Lung microvascular endothelial cell (primary cell): ENCODE measurements at regions not wholly inside any gene's neighbourhood (a gene's known extent, or its start where the extent isn't known, plus 50 kb on each side); places are given as distances from the start of the nearest gene placed in this dataset.
"Not testable (repeated sequence)": the region's sequence is repeated elsewhere in the genome, so short reads cannot be mapped to it uniquely, and the experiment has no call there.

ENCODE experiments used
- DNase-seq, 2 donors: peaks; one replicate each; pipeline versions ENCODE4 v3.0.0 to v3.0.0-alpha.2; 2010; ENCODE audit warnings: low read depth in 2 of 2

DNA sequence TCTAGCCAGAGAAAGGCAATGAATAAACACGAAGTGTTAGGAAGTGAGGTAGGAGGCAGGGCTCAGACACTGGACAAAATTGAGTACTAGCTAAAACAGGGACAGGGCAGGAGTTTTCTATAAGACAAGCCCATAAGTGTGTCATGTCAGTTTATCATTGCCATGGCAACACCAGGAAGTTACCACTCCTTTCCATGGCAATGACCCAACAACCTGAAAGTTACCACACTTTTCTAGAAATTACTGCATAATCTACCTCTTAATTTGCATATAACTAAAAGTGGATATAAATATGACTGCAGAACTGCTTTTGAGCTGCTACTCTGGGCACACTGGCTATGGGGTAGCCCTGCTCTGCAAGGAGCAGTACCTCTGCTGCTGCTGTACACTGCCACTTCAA, 442.5 kb upstream of the COX7C start:
- no peak for DNase-seq

DNA sequence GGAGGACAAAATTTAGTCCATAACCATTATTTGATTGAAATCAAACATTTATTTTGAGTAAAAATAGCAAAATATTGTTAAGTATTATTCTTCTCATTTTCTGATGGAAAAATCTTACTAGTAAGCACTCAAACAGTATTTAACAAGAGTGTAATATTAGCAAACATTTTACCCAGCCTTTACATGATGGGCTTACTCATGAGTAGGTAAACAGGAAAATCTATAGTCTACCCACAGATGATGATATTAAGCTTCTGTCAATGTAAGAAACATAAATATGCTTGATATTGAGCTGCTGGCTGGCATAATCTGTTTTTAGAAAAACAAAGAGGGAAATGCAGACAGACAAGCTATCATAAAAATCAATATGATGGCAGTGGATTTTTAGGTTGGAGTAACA, 418.5 kb upstream of the COX7C start:
- no peak for DNase-seq

DNA sequence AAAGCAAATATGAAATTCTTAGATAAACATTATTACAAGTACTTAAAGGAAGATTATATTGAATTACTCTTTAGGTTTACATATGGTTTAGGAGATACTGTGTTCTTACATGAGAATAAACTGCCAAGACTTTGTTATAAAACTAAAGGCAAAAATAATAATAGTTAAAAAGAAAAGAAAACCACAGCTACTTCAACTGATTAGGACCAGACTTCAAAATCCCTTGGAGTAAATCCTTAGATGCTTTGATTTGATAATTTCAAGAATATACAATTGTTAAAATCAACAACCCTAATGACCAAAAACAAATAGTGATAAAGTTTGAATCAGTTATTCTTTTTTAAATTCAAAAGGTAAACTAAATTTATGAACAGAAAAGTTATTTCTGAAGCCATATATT, 389.6 kb upstream of the COX7C start:
- DNase-seq: no peak

DNA sequence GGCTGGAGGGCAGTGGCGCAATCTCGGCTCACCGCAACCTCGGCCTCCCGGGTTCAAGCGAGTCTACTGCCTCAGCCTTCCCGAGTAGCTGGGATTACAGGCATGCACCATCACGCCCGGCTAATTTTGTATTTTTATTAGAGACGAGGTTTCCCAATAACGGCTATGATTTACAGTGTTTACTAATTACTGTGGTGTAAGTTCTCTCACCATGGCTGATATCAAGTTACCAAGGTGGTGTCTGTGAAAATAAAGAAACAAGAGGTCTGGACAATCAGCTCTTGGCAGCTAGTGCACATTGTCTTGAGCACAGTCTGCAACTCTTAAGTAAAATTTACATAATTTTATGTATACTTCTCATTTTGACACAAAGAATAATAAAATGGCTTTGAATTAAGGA, 385.5 kb upstream of the COX7C start:
- no peak for DNase-seq

DNA sequence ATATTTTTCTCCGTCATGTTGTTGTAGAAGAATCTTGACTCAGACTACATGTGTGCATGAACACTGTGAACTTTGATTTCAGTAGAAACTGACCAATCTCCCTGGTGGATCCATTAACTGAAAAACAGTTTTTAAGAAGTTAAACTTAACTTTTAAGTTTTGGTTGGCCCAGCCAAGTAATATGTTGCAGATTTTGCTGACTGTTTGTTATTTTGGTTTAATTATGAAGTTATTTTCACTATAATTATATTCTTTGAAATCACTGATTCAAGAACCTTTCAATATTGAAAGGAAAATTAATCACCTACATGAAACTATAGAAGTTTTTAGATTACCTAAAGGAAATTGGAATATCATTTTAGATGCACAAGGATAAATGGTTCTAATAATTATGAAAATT, 373.6 kb upstream of the COX7C start:
- DNase-seq: no peak

- DNase-seq: no peak
Measured at GRCh38 chr5:86257871-86258270, 359.9 kb upstream of the COX7C start.

- not testable (repeated sequence) for DNase-seq
Measured at GRCh38 chr5:86284400-86285190, 333.1 kb upstream of the COX7C start.

DNA sequence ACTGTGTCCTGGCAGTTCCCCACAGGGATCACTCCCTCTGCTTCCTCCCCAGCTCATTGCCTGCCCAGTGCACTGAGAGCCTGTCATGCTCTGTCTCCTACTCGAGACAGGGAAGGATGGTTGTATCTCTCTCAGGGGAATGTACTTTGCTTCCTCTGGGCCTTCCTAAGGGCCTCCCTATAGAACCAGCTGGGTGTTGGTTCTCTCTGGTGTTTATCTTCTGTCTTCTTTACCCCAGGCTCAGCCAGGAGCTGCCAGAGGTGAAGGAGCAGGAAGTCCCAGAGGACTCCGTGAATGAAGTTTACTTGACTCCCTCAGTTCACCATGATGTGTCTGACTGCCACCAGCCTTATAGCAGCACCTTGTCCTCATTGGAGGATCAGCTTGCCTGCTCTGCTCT, 330.3 kb upstream of the COX7C start:
- DNase-seq: not testable (repeated sequence)

- DNase-seq: not testable (repeated sequence)
Measured at GRCh38 chr5:86289786-86290185, 328.0 kb upstream of the COX7C start.

- DNase-seq: not testable (repeated sequence)
Measured at GRCh38 chr5:86292811-86293210, 324.9 kb upstream of the COX7C start.

GRCh38 chr5:86302643-86303042, 315.1 kb upstream of the COX7C start:
- not testable (repeated sequence) for DNase-seq

- peak; percentile 5 to 16 for DNase-seq
Measured at GRCh38 chr5:86305050-86305449, 312.7 kb upstream of the COX7C start.

GRCh38 chr5:86314951-86315350, 302.8 kb upstream of the COX7C start:
- no peak for DNase-seq

GRCh38 chr5:86320266-86320665, 297.5 kb upstream of the COX7C start:
- DNase-seq: no peak

DNA sequence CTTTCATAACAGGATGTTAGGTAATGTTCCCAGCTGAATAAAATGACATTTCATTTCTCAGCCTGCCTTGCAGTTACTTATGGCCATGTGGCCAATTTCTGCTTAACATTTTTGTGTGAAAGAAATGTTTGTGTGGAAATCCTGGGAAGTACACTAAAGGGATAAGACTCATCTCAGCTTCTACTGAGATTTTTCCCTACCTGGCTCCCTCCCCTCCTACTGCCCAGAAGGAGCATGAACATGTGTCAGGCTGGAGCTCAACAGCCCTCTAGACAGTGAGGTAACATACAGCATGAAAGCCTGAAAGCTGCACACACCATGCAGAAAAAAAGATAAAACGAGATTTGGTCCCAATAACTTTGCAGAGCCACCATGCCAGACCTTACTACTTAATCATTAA, 288.4 kb upstream of the COX7C start:
- no peak for DNase-seq

- DNase-seq: no peak
Measured at GRCh38 chr5:86330736-86331135, 287.0 kb upstream of the COX7C start.

DNA sequence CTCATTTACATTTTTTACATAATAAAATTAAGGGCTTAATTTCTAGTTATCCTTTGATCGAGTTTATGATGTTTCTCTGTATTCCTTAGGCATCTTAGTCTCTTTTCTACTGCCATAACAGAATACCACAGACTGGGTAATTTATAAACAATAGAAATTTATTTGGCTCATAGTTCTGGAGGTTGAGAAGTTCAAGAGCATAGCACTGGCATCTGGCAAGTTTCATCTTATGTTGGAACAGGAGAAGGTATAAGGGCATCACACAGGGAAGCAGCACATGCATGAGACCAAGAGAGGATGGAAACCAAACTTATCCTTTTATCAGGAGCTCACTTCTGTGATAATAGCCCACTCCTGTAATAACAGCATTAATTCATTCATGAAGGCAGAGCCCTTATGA, 284.9 kb upstream of the COX7C start:
- DNase-seq: no peak

GRCh38 chr5:86337667-86338460, 279.9 kb upstream of the COX7C start:
- DNase-seq: no peak

GRCh38 chr5:86354664-86355063, 263.1 kb upstream of the COX7C start:
- DNase-seq: no peak

GRCh38 chr5:86360801-86361200, 256.9 kb upstream of the COX7C start:
- no peak for DNase-seq

DNA sequence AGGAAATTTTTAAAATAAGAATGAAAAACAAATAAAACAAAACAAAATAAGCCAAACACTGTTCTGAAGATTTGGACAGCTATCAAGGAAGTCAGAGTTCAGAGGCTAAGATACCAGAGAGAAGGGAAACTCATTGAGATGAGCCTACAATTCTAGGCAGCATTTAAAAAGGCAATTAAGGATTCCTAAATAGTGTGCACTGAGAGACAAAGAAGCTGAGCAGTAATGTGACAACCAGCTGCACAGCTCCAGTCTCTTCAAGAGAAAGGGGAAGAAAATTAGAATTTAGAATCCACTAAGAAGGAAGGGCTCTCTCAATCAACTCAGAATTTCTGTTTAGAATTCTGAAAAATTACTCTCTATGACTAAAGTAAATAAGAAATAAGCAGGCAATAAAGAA, 246.7 kb upstream of the COX7C start:
- no peak for DNase-seq

GRCh38 chr5:86374611-86375010, 243.1 kb upstream of the COX7C start:
- DNase-seq: no peak

- DNase-seq: no peak
Measured at GRCh38 chr5:86376214-86376613, 241.5 kb upstream of the COX7C start.
